NCI-H2196 (cell line): ENCODE measurements at regions not wholly inside any gene's neighbourhood (a gene's known extent, or its start where the extent isn't known, plus 50 kb on each side); places are given as distances from the start of the nearest gene placed in this dataset.
"Not testable (repeated sequence)": the region's sequence is repeated elsewhere in the genome, so short reads cannot be mapped to it uniquely, and the experiment has no call there.

ENCODE experiments used
- DNase-seq: peaks from one replicate; lab custom pipeline; 2025; ENCODE audit not compliant: unreplicated experiment; lab: John Stamatoyannopoulos, UW

GRCh38 chr7:132030883-132031282 lies 474.5 kb upstream of the PODXL start:
- DNase-seq, result no peak

GRCh38 chr7:132030086-132030568 lies 473.7 kb upstream of the PODXL start:
- DNase-seq, result peak; percentile 5

- DNase-seq, result no peak
These were observed 473.1 kb upstream of the PODXL start for GRCh38 chr7:132029369-132030085.

DNA sequence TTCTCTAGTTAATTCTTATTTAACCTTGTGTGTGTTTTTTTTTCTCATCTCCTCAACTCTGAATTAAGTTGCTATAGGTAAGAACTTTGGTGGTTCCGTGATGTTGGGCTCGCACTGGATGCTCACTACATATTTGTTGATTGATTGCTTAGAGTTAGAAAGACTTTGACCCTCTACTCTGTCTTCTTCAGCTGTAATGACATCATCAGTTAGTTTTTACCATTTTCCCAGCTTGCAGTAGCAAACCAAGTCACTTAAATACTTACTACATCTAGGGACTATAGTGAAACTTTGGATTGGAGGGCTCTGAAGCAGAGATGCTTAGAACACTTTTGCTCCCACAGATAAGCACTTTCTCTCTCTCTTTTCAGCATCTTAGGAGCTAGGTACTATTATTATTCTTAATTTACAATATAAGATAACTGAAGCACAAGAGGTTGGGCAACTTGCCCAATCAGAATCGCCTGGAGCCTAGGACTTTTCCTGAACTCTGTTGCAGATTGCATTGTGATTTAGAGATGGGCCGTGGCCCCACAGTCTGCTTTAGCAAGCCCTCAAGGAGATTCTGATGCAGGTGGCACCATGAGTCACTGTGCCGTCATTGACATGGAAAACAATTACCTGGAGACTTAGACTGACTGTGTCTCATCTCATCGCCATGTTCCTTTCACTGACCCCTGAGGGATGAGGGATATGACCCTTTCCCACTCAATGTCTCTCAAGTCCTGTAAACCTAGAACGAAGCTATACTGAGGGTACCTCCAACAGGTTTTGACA lies 471.9 kb upstream of the PODXL start:
- no peak for DNase-seq

DNA sequence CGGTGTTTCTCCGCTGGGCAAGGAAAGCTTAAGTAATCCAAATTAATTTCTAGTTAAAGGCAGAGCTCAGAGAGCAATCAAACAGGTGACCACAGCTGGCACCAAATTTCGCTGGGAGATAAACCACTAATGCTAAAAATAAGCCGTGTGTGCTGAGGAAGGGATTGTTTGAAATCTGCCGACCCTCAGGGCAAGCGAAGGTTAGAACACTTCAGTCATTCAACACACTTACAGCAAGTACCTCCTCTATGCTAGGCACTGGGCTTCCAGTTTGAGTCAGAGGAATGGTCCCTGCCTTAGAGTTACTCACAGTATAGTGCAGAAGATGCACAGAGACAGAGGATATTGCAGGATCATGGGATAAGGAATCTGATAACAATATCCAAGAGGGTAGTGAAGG lies 467.9 kb upstream of the PODXL start:
- no peak for DNase-seq

GRCh38 chr7:132023466-132023865 lies 467.0 kb upstream of the PODXL start:
- no peak for DNase-seq

GRCh38 chr7:132022188-132022587 lies 465.8 kb upstream of the PODXL start:
- no peak for DNase-seq

- no peak for DNase-seq
These were observed 463.3 kb upstream of the PODXL start for GRCh38 chr7:132019703-132020102.

GRCh38 chr7:132009778-132010177 lies 453.4 kb upstream of the PODXL start:
- DNase-seq, result no peak

DNA sequence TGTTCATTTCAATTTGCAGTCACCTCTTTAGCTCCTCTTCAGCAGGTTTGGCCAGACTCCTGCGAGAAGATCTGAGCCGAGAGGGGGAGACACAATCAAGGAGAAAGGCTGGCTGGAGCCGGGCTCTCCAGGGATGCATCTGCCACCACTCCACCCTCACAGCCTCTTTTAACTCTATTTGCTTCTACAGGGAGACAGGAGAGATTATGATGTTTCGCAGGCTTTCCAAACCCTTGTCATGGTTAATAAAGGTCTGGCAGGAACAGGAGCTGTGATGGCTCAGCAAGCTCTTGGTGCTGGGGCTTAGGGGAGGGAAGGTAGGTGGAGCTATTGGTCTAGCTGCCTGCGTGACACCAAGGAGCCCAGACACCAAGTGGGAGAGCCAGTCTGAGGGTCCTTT lies 448.1 kb upstream of the PODXL start:
- DNase-seq, result no peak

DNA sequence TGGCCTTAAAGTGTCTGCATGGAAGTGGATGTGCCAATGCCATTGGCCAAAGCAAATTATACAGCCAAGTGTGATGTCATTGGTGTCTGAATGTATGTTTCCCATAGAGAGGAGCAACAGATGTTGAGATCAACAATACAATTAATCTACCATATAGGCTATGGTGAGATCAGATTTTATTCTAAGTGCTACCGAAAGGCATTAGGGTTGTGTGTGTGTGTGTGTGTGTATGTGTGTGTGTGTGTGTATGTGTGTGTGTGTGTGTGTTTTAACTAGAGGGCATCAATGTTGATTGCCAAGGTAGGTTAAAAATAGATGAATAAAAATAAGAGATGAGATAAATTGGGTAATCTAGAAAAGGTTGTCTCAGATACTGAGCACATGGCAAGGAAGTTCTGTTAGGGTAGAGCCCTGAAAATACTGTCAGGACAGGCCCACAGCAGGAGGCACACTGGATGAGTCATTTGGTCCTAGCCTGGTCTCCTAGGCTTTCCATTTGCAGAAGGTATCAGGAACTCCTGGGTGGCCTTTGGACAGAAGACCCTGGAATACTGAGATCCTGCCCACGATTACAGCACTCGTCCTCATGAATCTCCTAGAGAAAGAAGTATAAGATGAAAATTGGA lies 446.0 kb upstream of the PODXL start:
- DNase-seq, result no peak

- DNase-seq, result no peak
These were observed 444.7 kb upstream of the PODXL start for GRCh38 chr7:132001146-132001545.

- DNase-seq, result no peak
These were observed 442.8 kb upstream of the PODXL start for GRCh38 chr7:131999193-131999592.

- no peak for DNase-seq
These were observed 438.9 kb upstream of the PODXL start for GRCh38 chr7:131995324-131995723.

- not testable (repeated sequence) for DNase-seq
These were observed 424.6 kb upstream of the PODXL start for GRCh38 chr7:131981069-131981468.

DNA sequence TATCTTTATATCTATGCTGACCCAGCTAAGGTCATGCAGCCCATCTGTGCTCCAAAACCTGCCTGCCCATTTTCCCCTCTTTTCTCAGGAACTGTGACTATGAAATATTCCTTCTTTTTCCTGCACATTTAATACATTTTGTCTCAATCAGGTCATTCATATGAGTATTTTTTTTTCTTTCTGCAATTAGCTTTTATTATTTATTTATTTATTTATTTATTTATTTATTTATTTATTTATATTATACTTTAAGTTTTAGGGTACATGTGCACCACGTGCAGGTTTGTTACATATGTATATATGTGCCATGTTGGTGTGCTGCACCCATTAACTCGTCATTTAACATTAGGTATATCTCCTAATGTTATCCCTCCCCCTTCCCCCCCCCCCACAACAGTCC lies 421.7 kb upstream of the PODXL start:
- DNase-seq, result not testable (repeated sequence)

- no peak for DNase-seq
These were observed 420.0 kb upstream of the PODXL start for GRCh38 chr7:131976411-131976810.

- DNase-seq, result no peak
These were observed 418.2 kb upstream of the PODXL start for GRCh38 chr7:131974671-131975070.

DNA sequence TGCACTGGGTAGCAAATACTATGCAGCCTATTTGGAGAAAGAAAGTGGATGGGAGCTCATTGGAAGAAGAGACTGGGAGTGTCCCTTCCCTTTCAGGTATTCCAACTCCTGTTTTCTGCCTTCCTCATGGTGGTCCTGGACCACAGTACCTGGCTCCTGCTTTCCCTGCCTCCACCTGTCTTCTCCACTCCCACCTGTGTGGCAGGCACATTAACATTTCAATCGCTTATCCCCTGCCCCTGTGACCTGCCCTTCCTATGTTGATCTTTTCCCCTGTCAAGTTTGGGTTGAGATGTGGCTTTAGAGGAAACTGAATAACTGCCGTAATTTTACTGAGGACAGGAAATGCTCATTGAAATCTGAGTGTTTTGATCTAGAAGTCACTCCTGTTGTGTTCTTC lies 415.8 kb upstream of the PODXL start:
- no peak for DNase-seq

DNA sequence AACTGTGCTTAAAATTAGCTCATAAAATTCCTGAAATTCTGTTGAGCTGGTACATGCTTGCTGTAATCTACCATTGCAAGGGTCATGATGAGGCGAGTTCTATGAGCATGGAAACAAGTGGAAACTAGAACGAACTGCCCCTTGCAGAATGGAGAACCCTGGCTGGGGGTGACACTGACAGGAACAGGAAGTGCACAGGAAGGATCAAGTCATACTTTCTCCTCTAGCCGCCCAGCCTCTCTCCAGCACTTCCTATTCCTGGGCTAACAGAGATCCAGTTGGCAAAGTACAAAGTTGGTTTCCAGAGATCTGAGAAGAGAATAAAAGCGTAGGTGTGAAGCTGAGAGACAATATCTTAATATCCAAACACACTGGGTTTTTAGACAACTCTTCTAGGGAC lies 414.2 kb upstream of the PODXL start:
- DNase-seq, result no peak

DNA sequence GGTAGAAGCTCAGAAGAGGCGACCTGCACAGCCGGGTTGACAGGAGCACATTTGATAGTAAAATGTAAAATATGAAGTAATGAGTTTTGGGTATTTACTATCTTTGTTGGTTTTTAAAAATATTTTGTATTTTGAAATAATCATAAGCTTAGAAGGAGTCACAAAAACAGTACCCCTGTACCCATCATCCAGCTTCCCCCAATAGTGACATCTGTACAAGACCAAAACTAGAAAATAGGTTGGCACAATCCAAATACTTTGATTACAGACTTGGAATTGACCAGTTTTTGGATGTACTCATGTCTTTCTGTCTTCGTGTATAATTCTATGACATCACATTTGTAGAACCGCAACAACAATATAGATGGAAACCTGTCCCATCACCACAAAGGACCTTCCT lies 413.1 kb upstream of the PODXL start:
- DNase-seq, result no peak

DNA sequence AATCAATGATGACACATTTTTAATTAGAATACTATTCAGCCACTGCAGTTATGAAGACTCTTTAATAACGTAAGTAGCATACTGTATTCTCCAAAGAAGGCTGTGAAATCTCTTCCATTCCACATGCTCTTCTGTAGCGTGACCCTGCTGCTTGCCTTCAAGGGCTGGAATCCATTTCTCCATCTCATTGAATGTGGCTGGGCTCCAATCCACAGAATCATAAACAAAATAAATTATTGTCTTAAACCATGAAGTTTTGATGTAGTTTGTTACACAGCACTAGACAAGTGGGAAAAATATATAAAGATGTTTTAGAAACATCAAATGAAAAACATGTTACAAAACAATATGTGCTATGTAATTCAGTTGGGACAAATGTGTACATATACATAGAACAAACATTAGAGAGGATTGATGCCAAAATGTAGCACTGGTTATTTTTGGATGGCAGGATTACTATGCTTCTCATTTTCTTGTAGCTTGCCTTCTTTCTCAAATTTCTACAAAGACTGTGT lies 410.8 kb upstream of the PODXL start:
- DNase-seq, result no peak
